Liver (tissue), 8 donors: ENCODE measurements at regions not wholly inside any gene's neighbourhood (a gene's known extent, or its start where the extent isn't known, plus 50 kb on each side); places are given as distances from the start of the nearest gene placed in this dataset.
"Not testable (repeated sequence)": the region's sequence is repeated elsewhere in the genome, so short reads cannot be mapped to it uniquely, and the experiment has no call there.

ENCODE experiments used
- DNase-seq: peaks from one replicate; pipeline ENCODE4 v3.0.0-alpha.2; 2017; ENCODE audit warnings: low spot score
- H3K27ac ChIP-seq, 2 donors: one replicate each; pipeline ENCODE4 v1.7.0; 2013; ENCODE audit warnings: inconsistent platforms in 2 of 2, low read length in 2 of 2, control low read depth in 1 of 2, low read depth in 1 of 2, mild to moderate bottlenecking in 1 of 2
- H3K27me3 ChIP-seq, 4 donors: one replicate each; pipeline versions ENCODE4 v1.6.1 to v1.7.0; 2013; ENCODE audit warnings: low read length in 3 of 4, inconsistent platforms in 1 of 4, mild to moderate bottlenecking in 1 of 4, moderate library complexity in 1 of 4; ENCODE audit not compliant: control insufficient read depth in 4 of 4, insufficient read depth in 4 of 4
- H3K36me3 ChIP-seq, 4 donors: one replicate each; pipeline versions ENCODE4 v1.6.1 to v1.7.0; 2013; ENCODE audit warnings: low read length in 3 of 4, mild to moderate bottlenecking in 3 of 4, low read depth in 1 of 4, moderate library complexity in 1 of 4; ENCODE audit not compliant: control insufficient read depth in 4 of 4, insufficient read depth in 3 of 4
- H3K4me1 ChIP-seq, 4 donors: one replicate each; pipeline versions ENCODE4 v1.6.1 to v1.7.0; 2013; ENCODE audit warnings: low read length in 3 of 4, mild to moderate bottlenecking in 3 of 4, moderate library complexity in 1 of 4; ENCODE audit not compliant: control insufficient read depth in 4 of 4, insufficient read depth in 4 of 4
- H3K4me3 ChIP-seq, 3 donors: one replicate each; pipeline versions ENCODE4 v1.6.1 to v1.7.0; 2013; ENCODE audit warnings: low read length in 3 of 3, control low read depth in 1 of 3, low read depth in 1 of 3, mild to moderate bottlenecking in 1 of 3
- H3K9ac ChIP-seq, 2 donors: one replicate each; pipeline ENCODE4 v1.7.0; 2013; ENCODE audit warnings: low read length in 2 of 2, mild to moderate bottlenecking in 2 of 2, moderate library complexity in 2 of 2, control low read depth in 1 of 2, low read depth in 1 of 2
- H3K9me3 ChIP-seq, 4 donors: one replicate each; pipeline versions ENCODE4 v1.6.1 to v1.7.0; 2013; ENCODE audit warnings: low read length in 3 of 4; ENCODE audit not compliant: control insufficient read depth in 4 of 4
- EGR1 ChIP-seq, 2 donors: IDR thresholded peaks; 2 replicates each; pipeline ENCODE4 v1.6.1; 2016 to 2018; ENCODE audit warnings: antibody characterized with exemption in 2 of 2, low read depth in 2 of 2
- FOXA1 ChIP-seq: IDR thresholded peaks from 2 replicates; pipeline ENCODE4 v1.6.1; 2016; ENCODE audit warnings: antibody characterized with exemption
- FOXA2 ChIP-seq: IDR thresholded peaks from 2 replicates; pipeline ENCODE4 v1.6.1; 2016; ENCODE audit warnings: antibody characterized with exemption
- GABPA ChIP-seq, 2 donors: IDR thresholded peaks in 1 of 2; conservative IDR thresholded peaks in 1 of 2; 2 replicates each; pipeline ENCODE4 v1.6.1; 2016; ENCODE audit warnings: antibody characterized with exemption in 2 of 2, mild to moderate bottlenecking in 1 of 2, moderate library complexity in 1 of 2
- HNF4A ChIP-seq, 2 donors: conservative IDR thresholded peaks; 2 replicates each; pipeline ENCODE4 v1.6.1; 2016; ENCODE audit warnings: antibody characterized with exemption in 2 of 2, mild to moderate bottlenecking in 2 of 2
- HNF4G ChIP-seq: IDR thresholded peaks from 2 replicates; pipeline ENCODE4 v1.6.1; 2016; ENCODE audit warnings: antibody characterized with exemption
- JUND ChIP-seq, 2 donors: IDR thresholded peaks; 2 replicates each; pipeline ENCODE4 v1.6.1; 2016; ENCODE audit warnings: antibody characterized with exemption in 2 of 2
- NR2F2 ChIP-seq: IDR thresholded peaks from 2 replicates; pipeline ENCODE4 v1.6.1; 2016; ENCODE audit warnings: antibody characterized with exemption
- RAD21 ChIP-seq, 2 donors: IDR thresholded peaks; 2 replicates each; pipeline ENCODE4 v1.6.1; 2016; ENCODE audit warnings: antibody characterized with exemption in 2 of 2, mild to moderate bottlenecking in 2 of 2
- RXRA ChIP-seq, 2 donors: IDR thresholded peaks; 2 replicates each; pipeline ENCODE4 v1.6.1; 2017 to 2018; ENCODE audit warnings: antibody characterized with exemption in 2 of 2, mild to moderate bottlenecking in 1 of 2
- SP1 ChIP-seq: IDR thresholded peaks from 2 replicates; pipeline ENCODE4 v1.6.1; 2018; ENCODE audit warnings: antibody characterized with exemption, mild to moderate bottlenecking
- TAF1 ChIP-seq: conservative IDR thresholded peaks from 2 replicates; pipeline ENCODE4 v1.6.1; 2016; ENCODE audit warnings: antibody characterized with exemption, mild to moderate bottlenecking
- YY1 ChIP-seq: IDR thresholded peaks from 2 replicates; pipeline ENCODE4 v1.6.1; 2016; ENCODE audit warnings: antibody characterized with exemption, mild to moderate bottlenecking
- WGBS: extraction: QIAGEN DNeasy Blood & Tissue Kit; methylation state at CpG from one replicate; pipeline ENCODE4 v1.1.7; 2013; 5-methylcytosine and 5-hydroxymethylcytosine counted together
- TF ChIP-seq, protein P1 (sequence below): IDR thresholded peaks from 2 replicates; pipeline ENCODE4 v1.6.1; 2016; ENCODE audit warnings: antibody characterized with exemption
- TF ChIP-seq, protein P2 (sequence below): IDR thresholded peaks from 2 replicates; pipeline ENCODE4 v1.6.1; 2016; ENCODE audit warnings: antibody characterized with exemption, mild to moderate bottlenecking
- TF ChIP-seq, protein P3 (sequence below): fragments of 150-350 bp; IDR thresholded peaks from 2 replicates; pipeline ENCODE4 v1.5.1; 2017; ENCODE audit warnings: improper control_type of control experiment, low read depth, low read length; ENCODE audit not compliant: missing input control
- TF ChIP-seq, protein P4 (sequence below): IDR thresholded peaks from 2 replicates; pipeline ENCODE4 v1.6.1; 2016; ENCODE audit warnings: antibody characterized with exemption
- TF ChIP-seq, protein P5 (sequence below): IDR thresholded peaks from 2 replicates; pipeline ENCODE4 v1.6.1; 2016; ENCODE audit warnings: antibody characterized with exemption
- donor health status: healthy.
- donor health status: healthy.
- donor health status: healthy.
- donor health status: healthy.
- donor health status: healthy.

DNA sequence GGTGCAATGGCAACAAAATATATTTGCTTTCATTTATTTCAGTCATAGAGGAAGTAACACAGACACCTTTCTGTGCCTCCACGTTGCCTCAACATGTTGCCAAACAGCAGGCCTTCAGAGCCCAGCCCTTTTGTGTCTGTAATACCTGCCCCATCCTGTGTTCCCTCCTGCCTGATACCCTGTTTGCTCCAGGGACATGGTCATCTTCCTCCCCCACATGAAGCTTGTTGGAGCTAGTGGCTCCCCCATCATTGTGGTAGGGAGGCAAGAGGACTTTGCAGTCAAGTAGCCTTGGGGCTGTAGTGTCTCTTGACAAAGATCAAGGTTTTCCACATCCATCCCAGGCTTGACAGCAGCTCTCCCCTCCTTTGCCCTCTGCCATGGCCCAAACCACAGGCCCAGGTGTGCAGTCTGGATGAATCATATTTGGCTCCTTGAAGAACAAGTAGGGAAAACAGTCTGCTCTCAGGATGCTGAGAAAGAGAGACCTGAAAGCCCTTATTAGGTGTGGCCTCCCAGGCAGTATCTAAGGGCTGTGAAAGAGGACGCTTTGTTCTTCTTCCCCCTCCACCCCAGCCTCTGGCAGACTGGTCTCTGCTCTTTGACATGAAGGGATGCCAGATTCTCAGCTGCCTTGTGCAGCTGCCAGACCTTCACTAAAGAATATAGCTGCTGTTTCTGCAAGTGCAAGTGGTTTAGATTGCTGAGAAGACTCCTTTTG is 329.0 kb downstream of the C12orf75 start:
- Histone ChIP-seq H3K9ac (no peak overlapping the region), H3K27ac (no peak overlapping the region), H3K27me3 (no peaks in the 10 kb centered on the region), H3K4me3 (no peak overlapping the region), H3K4me1 (no peaks in the 10 kb centered on the region), H3K36me3 (no peaks in the 10 kb centered on the region), H3K9me3 (no peaks in the 10 kb centered on the region)
- DNase-seq: no peak
- whole genome bisulfite sequencing: 73% methylated on average over 2 of the region's 2 CpGs
- TF ChIP-seq RXRA (IDR thresholded peaks at IDR 0.05) (no peak), FOXA1 (no peak), EGR1 (IDR thresholded peaks at IDR 0.05; ENCODE audit: low read depth in 2 of 2) (no peak), FOXA2 (no peak), JUND (IDR thresholded peaks at IDR 0.05) (no peak), GABPA (IDR thresholded peaks at IDR 0.05 in 1 of 2, conservative IDR thresholded peaks at IDR 0.05 in 1 of 2) (no peak), HNF4A (conservative IDR thresholded peaks at IDR 0.05) (no peak), SP1 (no peak)
- TF ChIP-seq, protein P1, sequence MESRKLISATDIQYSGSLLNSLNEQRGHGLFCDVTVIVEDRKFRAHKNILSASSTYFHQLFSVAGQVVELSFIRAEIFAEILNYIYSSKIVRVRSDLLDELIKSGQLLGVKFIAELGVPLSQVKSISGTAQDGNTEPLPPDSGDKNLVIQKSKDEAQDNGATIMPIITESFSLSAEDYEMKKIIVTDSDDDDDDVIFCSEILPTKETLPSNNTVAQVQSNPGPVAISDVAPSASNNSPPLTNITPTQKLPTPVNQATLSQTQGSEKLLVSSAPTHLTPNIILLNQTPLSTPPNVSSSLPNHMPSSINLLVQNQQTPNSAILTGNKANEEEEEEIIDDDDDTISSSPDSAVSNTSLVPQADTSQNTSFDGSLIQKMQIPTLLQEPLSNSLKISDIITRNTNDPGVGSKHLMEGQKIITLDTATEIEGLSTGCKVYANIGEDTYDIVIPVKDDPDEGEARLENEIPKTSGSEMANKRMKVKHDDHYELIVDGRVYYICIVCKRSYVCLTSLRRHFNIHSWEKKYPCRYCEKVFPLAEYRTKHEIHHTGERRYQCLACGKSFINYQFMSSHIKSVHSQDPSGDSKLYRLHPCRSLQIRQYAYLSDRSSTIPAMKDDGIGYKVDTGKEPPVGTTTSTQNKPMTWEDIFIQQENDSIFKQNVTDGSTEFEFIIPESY: no peak
- TF ChIP-seq, protein P2, sequence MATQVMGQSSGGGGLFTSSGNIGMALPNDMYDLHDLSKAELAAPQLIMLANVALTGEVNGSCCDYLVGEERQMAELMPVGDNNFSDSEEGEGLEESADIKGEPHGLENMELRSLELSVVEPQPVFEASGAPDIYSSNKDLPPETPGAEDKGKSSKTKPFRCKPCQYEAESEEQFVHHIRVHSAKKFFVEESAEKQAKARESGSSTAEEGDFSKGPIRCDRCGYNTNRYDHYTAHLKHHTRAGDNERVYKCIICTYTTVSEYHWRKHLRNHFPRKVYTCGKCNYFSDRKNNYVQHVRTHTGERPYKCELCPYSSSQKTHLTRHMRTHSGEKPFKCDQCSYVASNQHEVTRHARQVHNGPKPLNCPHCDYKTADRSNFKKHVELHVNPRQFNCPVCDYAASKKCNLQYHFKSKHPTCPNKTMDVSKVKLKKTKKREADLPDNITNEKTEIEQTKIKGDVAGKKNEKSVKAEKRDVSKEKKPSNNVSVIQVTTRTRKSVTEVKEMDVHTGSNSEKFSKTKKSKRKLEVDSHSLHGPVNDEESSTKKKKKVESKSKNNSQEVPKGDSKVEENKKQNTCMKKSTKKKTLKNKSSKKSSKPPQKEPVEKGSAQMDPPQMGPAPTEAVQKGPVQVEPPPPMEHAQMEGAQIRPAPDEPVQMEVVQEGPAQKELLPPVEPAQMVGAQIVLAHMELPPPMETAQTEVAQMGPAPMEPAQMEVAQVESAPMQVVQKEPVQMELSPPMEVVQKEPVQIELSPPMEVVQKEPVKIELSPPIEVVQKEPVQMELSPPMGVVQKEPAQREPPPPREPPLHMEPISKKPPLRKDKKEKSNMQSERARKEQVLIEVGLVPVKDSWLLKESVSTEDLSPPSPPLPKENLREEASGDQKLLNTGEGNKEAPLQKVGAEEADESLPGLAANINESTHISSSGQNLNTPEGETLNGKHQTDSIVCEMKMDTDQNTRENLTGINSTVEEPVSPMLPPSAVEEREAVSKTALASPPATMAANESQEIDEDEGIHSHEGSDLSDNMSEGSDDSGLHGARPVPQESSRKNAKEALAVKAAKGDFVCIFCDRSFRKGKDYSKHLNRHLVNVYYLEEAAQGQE: no peak

DNA sequence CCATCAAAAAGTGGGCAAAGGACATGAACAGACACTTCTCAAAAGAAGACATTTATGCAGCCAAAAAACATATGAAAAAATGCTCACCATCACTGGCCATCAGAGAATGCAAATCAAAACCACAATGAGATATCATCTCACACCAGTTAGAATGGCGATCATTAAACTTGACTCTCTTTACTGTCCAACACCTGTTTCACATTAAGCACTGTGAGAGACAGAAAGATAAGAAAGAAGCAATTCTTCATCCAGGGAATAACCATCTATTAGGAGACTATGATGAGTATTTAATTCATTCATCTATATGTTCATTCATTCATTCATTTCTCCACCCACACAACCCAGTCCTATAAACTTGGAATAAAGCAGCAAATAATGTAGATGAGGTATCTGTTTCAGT is 334.3 kb downstream of the C12orf75 start:
- WGBS: 93% methylated on average over 1 of the region's 1 CpG
- H3K27me3 ChIP-seq, H3K36me3 ChIP-seq, DNase-seq, H3K9ac ChIP-seq, H3K4me3 ChIP-seq, H3K9me3 ChIP-seq, H3K27ac ChIP-seq, H3K4me1 ChIP-seq: not testable (repeated sequence)

DNA sequence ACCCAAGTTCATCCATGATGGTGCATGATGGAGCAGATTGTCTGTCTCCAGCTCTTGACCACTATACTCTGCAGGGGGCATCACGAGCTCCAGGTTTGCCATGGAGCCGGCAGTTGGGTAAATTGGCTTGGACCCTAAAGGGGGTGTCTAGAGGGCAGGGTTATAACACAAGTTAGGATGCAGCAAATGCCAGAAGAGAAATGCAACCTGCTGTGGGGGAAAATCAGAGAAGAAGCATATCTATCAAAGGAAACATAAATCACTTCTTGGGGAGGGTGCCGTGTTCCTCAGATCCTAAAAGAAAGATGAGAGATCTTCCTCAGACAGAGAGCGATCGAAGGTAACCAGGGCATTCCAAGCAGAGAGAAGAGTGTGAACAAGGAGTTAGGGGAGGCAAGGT is 334.9 kb downstream of the C12orf75 start:
- no peak overlapping the region for H3K9ac ChIP-seq
- no peaks in the 10 kb centered on the region for H3K27me3 ChIP-seq
- H3K4me1 ChIP-seq: no peaks in the 10 kb centered on the region
- H3K9me3 ChIP-seq: no peaks in the 10 kb centered on the region
- H3K27ac ChIP-seq: no peak overlapping the region
- H3K36me3 ChIP-seq: no peaks in the 10 kb centered on the region
- 88% methylated on average over 5 of the region's 5 CpGs for WGBS
- no peak overlapping the region for H3K4me3 ChIP-seq
- DNase-seq: no peak
- TF ChIP-seq FOXA1 (no peak), YY1 (no peak), FOXA2 (no peak), GABPA (IDR thresholded peaks at IDR 0.05 in 1 of 2, conservative IDR thresholded peaks at IDR 0.05 in 1 of 2) (no peak), RAD21 (IDR thresholded peaks at IDR 0.05) (no peak), TAF1 (no peak), HNF4G (no peak), NR2F2 (no peak), EGR1 (IDR thresholded peaks at IDR 0.05; ENCODE audit: low read depth in 2 of 2) (no peak)
- TF ChIP-seq, protein P3, sequence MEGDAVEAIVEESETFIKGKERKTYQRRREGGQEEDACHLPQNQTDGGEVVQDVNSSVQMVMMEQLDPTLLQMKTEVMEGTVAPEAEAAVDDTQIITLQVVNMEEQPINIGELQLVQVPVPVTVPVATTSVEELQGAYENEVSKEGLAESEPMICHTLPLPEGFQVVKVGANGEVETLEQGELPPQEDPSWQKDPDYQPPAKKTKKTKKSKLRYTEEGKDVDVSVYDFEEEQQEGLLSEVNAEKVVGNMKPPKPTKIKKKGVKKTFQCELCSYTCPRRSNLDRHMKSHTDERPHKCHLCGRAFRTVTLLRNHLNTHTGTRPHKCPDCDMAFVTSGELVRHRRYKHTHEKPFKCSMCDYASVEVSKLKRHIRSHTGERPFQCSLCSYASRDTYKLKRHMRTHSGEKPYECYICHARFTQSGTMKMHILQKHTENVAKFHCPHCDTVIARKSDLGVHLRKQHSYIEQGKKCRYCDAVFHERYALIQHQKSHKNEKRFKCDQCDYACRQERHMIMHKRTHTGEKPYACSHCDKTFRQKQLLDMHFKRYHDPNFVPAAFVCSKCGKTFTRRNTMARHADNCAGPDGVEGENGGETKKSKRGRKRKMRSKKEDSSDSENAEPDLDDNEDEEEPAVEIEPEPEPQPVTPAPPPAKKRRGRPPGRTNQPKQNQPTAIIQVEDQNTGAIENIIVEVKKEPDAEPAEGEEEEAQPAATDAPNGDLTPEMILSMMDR: no peak
- TF ChIP-seq, protein P4, sequence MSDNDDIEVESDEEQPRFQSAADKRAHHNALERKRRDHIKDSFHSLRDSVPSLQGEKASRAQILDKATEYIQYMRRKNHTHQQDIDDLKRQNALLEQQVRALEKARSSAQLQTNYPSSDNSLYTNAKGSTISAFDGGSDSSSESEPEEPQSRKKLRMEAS: no peak
- TF ChIP-seq, protein P5, sequence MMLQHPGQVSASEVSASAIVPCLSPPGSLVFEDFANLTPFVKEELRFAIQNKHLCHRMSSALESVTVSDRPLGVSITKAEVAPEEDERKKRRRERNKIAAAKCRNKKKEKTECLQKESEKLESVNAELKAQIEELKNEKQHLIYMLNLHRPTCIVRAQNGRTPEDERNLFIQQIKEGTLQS: no peak
